ENCODE measurements at regions not wholly inside any gene's neighbourhood (a gene's known extent, or its start where the extent isn't known, plus 50 kb on each side); places are given as distances from the start of the nearest gene placed in this dataset.

- Histone ChIP-seq H3K4me1 (ENCODE audit: insufficient read depth, low read length) (no peaks in the 10 kb centered on the region), H3K27me3 (ENCODE audit: control insufficient read depth in 1 of 2, insufficient read depth in 2 of 2, low read length in 2 of 2) (no peaks in the 10 kb centered on the region), H3K27ac (ENCODE audit: low read depth in 1 of 2, low read length in 2 of 2) (no peak overlapping the region), H3K9me3 (ENCODE audit: control insufficient read depth in 1 of 2, insufficient read depth in 1 of 2, low read length in 2 of 2) (no peaks in the 10 kb centered on the region), H3K4me3 (ENCODE audit: low read length) (no peak overlapping the region), H3K36me3 (ENCODE audit: insufficient read depth, low read length) (no peaks in the 10 kb centered on the region)
- Mint-ChIP-seq H3K27ac (no peak overlapping the region), H3K4me1 (ENCODE audit: low read depth) (peaks cover 5% of the 10 kb centered on the region), H3K9me3 (no peaks in the 10 kb centered on the region), H3K36me3 (ENCODE audit: low read depth) (no peaks in the 10 kb centered on the region), H3K27me3 (no peaks in the 10 kb centered on the region), H3K4me3 (no peak overlapping the region)
- intact Hi-C loops (cut with DNase I, micrococcal nuclease), result no loop called here
- ATAC-seq (ENCODE audit: poor library complexity), result no peak
- CTCF ChIA-PET, result no interaction called here
- POLR2A ChIA-PET, result no interaction called here
- TF ChIP-seq CTCF (IDR thresholded peaks at IDR 0.05), result no peak
- no peak for DNase-seq
Measured at GRCh38 chr1:182283746-182284544, 107.6 kb downstream of the GLUL start.

GRCh38 chr1:182281541-182281940 lies 110.0 kb downstream of the GLUL start:
- Mint-ChIP-seq H3K4me3 (no peak overlapping the region), H3K4me1 (ENCODE audit: low read depth) (peaks cover 5% of the 10 kb centered on the region), H3K27ac (no peak overlapping the region), H3K9me3 (no peaks in the 10 kb centered on the region), H3K27me3 (no peaks in the 10 kb centered on the region), H3K36me3 (ENCODE audit: low read depth) (no peaks in the 10 kb centered on the region)
- no peak overlapping the region for H3K27ac ChIP-seq (ENCODE audit: low read depth in 1 of 2, low read length in 2 of 2)
- POLR2A ChIA-PET, result no interaction called here
- no peaks in the 10 kb centered on the region for H3K4me1 ChIP-seq (ENCODE audit: insufficient read depth, low read length)
- H3K36me3 ChIP-seq (ENCODE audit: insufficient read depth, low read length), result no peaks in the 10 kb centered on the region
- ATAC-seq (ENCODE audit: poor library complexity) (no peak), DNase-seq (no peak)
- intact Hi-C loops (cut with DNase I, micrococcal nuclease), result no loop called here
- CTCF ChIA-PET, result no interaction called here
- H3K27me3 ChIP-seq (ENCODE audit: control insufficient read depth in 1 of 2, insufficient read depth in 2 of 2, low read length in 2 of 2), result no peaks in the 10 kb centered on the region
- H3K9me3 ChIP-seq (ENCODE audit: control insufficient read depth in 1 of 2, insufficient read depth in 1 of 2, low read length in 2 of 2), result no peaks in the 10 kb centered on the region
- TF ChIP-seq CTCF (IDR thresholded peaks at IDR 0.05), result no peak
- H3K4me3 ChIP-seq (ENCODE audit: low read length), result no peak overlapping the region

- no peak overlapping the region for H3K4me3 Mint-ChIP-seq
- no peak for TF ChIP-seq CTCF (IDR thresholded peaks at IDR 0.05)
- no peaks in the 10 kb centered on the region for H3K27me3 Mint-ChIP-seq
- no peaks in the 10 kb centered on the region for H3K9me3 Mint-ChIP-seq
- H3K9me3 ChIP-seq (ENCODE audit: control insufficient read depth in 1 of 2, insufficient read depth in 1 of 2, low read length in 2 of 2), result no peaks in the 10 kb centered on the region
- H3K4me1 Mint-ChIP-seq (ENCODE audit: low read depth), result peaks cover 5% of the 10 kb centered on the region
- no peaks in the 10 kb centered on the region for H3K27me3 ChIP-seq (ENCODE audit: control insufficient read depth in 1 of 2, insufficient read depth in 2 of 2, low read length in 2 of 2)
- ChIA-PET CTCF (no interaction called here), POLR2A (no interaction called here)
- H3K27ac Mint-ChIP-seq, result no peak overlapping the region
- no peaks in the 10 kb centered on the region for H3K4me1 ChIP-seq (ENCODE audit: insufficient read depth, low read length)
- no peaks in the 10 kb centered on the region for H3K36me3 ChIP-seq (ENCODE audit: insufficient read depth, low read length)
- ATAC-seq (ENCODE audit: poor library complexity) (no peak), DNase-seq (no peak)
- intact Hi-C loops (cut with DNase I, micrococcal nuclease), result no loop called here
- H3K4me3 ChIP-seq (ENCODE audit: low read length), result no peak overlapping the region
- H3K27ac ChIP-seq (ENCODE audit: low read depth in 1 of 2, low read length in 2 of 2), result no peak overlapping the region
- no peaks in the 10 kb centered on the region for H3K36me3 Mint-ChIP-seq (ENCODE audit: low read depth)
Measured at GRCh38 chr1:182280504-182280900, 111.1 kb downstream of the GLUL start.

Measured in CD4-positive, alpha-beta T cell (primary cell).